ELR (cell line): ENCODE measurements at regions not wholly inside any gene's neighbourhood (a gene's known extent, or its start where the extent isn't known, plus 50 kb on each side); places are given as distances from the start of the nearest gene placed in this dataset.
"Not testable (repeated sequence)": the region's sequence is repeated elsewhere in the genome, so short reads cannot be mapped to it uniquely, and the experiment has no call there.

Experiments
- DNase-seq: peaks from one replicate; pipeline ENCODE4 v3.0.0-alpha.2; 2015; ENCODE audit warnings: low read depth

DNA sequence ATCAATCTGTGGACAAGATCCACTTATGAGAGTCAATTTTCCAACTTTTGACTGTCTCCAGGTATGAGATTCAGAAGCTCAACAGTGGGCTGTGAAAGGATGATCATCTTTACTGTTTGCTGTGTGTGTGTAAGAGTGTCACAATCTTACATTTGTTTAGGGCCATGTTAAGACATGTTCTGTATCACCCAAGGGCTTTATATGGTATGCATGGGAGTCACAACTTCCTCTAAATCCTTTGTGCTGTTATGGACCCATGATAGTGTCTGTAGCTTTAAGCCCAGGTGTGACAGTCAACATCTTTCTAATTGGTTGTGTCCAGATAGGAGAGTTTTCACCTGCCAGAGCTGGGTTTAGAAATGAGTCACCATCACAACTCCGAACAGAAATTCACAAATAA lies 70.2 kb downstream of the ZNF726 start:
- DNase-seq, result not testable (repeated sequence)

DNA sequence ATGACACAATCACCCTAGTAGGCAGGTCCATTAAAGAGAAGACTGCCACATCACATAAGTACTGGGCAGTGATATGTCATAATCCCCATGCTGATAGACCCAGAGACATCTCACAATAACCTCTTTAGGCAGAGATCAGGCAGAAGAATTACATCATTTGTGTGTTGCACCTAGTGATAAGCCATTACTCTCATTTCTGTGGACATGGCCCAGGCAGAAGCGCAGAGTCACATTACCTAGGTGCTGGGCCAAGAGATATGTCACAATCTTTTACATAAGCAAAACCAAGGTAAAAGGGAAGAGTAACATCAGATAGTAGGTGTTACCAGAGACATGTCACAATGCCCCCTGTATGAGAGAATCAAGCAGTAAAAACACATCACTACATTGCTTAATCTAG lies 71.9 kb downstream of the ZNF726 start:
- DNase-seq, result no peak

GRCh38 chr19:23991170-23991569 lies 76.5 kb downstream of the ZNF726 start:
- no peak for DNase-seq

GRCh38 chr19:23992348-23992747 lies 77.7 kb downstream of the ZNF726 start:
- DNase-seq, result no peak

DNA sequence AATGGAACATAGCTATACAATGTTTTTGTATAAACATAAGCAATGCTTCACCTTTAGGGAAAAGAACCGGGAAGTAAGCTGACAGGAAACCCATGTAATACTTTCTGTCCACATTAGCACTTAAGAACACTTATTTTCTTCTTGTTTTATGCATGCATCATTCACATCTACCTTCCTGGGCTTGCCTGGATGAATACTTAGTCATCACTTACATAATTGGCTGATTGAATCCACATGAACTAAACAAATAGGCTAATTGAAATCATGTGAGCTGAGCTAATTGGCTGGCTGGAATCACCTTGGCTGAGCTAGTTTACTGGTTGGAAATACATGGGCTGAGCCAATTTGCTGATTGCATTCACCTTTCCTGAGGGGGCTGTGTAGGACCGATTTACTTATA lies 78.8 kb downstream of the ZNF726 start:
- no peak for DNase-seq

DNA sequence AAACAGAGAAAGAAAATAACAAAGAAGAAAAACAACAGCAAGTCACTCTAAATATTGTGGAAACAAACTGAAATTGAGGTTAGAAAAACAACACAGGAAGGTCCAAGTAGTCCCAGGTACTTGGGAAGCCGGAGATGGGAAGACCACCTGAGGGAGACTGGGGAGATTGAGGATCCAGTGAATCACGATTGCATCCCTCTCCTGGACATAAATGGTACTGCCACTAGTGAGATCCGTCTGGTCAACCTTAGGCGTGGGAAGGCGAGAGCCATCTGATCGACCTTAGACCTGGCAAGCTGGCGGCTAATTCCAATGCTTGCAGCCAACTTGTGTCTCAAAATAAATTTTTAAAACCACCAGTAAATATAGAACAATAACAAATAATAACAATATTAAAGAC lies 81.9 kb downstream of the ZNF726 start:
- DNase-seq, result peak; percentile 41

- no peak for DNase-seq
Measured at GRCh38 chr19:23998568-23998967, 83.9 kb downstream of the ZNF726 start.

DNA sequence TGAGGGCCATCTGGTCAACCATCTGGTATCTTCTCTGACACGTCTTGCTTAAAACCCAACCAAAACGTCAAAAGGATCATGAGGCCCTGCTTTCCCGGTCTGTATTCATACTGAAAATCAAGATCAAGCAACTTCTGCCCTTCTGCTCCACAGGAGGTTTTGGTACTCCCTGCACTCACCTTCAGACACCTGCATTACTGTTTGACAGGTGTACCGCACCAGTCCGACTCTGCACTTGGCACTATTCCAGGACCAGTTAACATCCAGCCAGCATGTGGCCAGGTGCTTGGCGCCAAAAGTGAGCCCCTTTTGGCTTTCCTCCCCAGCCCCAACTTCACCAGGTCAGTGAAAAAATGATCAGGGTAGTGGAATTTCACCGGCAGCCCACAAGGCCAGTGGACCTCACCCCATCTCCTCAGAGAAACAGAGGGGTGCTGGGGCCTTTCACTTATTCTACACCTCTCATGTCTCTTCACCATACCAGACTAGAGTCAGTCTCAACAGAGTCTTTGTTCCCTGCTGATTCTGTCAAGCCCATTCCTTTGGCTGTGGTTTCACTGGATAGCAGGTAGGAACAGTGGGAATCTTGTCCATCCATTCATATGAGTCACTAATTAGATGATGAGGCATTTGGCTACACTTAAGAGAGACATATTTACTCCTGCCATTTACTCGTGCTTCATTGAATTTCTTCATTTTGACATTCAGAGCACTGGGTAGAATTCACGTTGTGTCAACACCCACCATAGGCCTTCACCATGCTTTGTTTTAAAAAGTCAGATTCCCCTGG lies 85.3 kb downstream of the ZNF726 start:
- no peak for DNase-seq

DNA sequence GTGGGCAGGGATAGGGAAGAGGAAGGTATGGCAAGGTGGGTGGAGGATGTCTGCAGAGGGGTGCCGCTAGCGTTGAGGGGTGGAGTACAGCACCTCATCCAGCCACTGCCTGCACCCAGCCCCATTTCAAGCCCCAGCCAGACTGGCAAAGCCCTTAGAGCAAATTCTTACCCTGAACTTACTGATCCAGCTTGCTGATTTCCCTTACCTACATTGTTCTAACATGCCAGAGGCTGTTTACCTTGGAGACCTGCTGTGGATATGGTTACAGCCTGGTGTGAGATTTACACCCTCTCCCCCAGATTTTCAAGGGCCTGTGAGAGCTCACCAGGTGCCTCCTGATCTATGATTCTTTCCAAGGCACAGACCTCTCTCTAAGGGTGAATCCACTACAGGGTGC lies 86.0 kb downstream of the ZNF726 start:
- DNase-seq, result no peak

DNA sequence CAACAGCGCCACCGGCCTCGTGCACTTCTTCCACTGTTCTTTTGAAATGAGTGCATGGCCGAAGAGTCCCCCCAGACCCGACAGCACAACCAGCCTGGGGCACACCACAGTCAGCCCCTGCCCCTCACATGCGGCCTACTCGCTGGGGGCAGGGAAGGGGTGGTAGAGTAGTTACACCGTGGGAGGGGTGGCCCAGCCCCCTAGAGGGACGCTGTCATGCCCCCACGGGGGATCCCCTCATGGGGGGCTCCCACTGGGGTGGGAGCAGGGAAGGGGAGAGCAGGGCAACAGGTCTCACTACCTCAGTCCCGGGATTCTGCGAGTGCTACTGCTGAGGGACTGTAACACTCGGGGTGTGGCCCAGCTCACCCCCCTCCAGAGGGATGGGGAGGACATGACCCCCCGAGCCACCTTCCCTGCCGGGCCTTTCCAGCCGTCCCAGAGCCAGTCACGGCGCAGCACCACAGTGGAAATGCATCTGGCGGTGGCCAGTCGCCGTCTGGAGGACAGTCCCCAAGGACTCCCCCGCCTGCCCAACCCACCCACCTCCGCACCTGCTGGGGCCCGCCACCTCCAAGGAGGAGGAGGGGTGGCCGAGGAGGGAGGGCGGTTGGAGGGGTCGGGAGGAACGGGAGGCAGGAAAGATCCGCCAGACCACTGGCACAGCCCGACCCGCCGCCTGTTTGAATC lies 84.6 kb upstream of the ZNF254 start:
- no peak for DNase-seq

GRCh38 chr19:24003537-24003936 lies 83.5 kb upstream of the ZNF254 start:
- DNase-seq, result no peak

DNA sequence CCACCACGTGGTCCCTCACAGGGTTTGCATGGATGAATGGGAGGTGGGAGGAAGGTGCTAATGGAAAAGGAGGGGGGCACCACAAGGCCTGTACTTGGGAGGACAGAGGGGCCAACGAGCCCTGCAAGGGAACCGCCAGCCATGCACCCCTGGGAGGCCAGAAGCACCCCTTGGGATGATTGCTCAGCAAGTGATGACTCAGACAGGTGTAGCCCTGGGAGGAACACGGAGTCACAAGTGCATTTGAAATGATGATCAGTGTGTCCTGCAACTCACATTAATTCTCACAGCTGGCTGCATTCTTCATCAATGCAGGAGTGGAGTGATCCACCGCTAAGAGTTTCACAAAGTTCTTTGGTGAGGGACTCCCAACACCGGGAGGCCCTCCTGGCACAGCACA lies 82.8 kb upstream of the ZNF254 start:
- no peak for DNase-seq

DNA sequence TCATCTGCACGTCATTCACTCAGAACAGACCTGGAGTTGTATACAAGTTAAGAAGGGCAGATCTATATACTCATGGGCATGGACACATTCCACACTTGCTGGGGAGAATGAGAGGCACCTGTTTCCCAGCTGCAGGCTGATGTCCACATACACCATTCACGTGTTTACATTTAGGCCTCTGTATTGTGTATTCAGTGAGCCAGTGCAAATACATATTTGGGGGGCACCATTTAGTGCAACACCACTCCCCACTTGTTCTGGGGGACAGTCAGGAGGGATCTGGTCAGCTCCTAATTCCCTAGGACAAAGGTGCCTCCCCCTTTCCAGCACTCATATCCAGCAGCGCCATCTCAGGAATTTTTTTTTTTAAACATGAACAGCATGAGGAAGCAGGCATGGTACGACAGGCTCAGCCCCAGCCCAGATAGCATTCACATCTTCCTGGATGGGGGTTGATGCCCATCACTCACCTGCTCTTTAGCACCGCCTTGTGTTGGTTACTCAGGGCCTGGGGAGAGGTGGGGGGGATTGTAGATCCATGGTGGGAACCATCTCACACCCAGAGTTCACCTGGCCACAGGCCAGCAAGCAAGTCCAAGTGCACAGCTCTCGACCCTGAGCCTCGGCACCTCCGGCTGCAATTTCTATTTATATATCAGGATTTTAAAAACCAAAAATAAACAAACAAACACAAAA lies 56.9 kb upstream of the ZNF254 start:
- DNase-seq, result no peak

DNA sequence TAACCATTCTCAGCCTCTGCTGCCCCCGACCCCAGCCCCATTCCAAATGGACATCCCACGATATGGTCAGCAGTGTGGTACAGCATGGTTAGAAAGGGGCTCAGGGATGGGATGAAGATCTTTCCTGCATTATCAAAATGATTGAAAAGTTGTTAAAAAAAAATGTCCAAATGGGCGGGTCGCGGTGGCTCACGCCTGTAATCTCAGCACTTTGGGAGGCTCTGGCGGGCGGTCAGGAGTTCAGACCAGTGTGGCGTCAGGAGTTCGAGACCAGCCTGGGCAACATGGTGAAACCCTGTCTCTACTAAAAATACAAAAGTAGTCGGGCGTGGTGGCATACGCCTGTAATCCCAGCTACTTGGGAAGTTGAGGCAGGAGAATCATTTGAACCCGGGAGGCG lies 54.3 kb upstream of the ZNF254 start:
- no peak for DNase-seq

GRCh38 chr19:24033301-24033962 lies 53.6 kb upstream of the ZNF254 start:
- DNase-seq, result peak; percentile 94

- DNase-seq, result peak; percentile 71
Measured at GRCh38 chr19:24033963-24034342, 53.0 kb upstream of the ZNF254 start.

DNA sequence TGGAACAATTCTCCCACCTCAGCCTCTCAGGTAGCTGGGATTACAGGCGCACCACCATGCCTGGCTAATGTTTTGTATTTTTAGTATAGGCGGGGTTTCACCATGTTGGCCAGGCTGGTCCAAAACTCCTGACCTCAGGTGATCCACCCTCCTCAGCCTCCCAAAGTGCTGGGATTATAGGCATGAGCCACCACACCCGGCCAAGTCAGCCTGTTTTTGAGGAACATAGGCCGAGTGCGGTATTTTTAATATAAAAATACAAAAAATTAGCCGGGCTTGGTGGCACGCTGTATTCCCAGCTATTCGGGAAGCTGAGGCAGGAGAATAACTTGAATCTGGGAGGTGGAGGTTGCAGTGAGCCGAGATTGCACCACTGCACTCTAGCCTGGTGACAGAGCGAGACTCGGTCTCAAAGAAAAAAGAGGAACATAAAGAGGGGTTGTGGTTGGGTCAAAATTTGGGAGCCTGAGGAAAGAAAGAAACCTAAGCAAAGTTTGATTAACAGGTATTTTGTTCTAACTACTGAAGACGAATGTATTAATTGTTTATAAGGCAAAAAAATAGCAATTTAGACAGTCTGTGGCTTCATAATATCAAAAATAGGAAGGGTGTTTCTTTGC lies 51.6 kb upstream of the ZNF254 start:
- DNase-seq, result not testable (repeated sequence)
